GM21576 (cell line): ENCODE measurements at regions not wholly inside any gene's neighbourhood (a gene's known extent, or its start where the extent isn't known, plus 50 kb on each side); places are given as distances from the start of the nearest gene placed in this dataset.
"Not testable (repeated sequence)": the region's sequence is repeated elsewhere in the genome, so short reads cannot be mapped to it uniquely, and the experiment has no call there.

Experiments
- ATAC-seq: cut with Tn5 transposase; IDR thresholded peaks from one replicate; pipeline ENCODE4 v1.9.1; 2021; ENCODE audit warnings: mild to moderate bottlenecking, moderate library complexity; ENCODE audit not compliant: unreplicated experiment

GRCh38 chr3:21979706-21980105 lies 228.7 kb upstream of the ZNF385D start:
- ATAC-seq: no peak

GRCh38 chr3:21989341-21990042 lies 238.5 kb upstream of the ZNF385D start:
- no peak for ATAC-seq

GRCh38 chr3:21991061-21991460 lies 240.1 kb upstream of the ZNF385D start:
- ATAC-seq: no peak

GRCh38 chr3:21995079-21995607 lies 244.1 kb upstream of the ZNF385D start:
- ATAC-seq: no peak

- no peak for ATAC-seq
These were observed 256.4 kb upstream of the ZNF385D start for GRCh38 chr3:22007368-22007767.

GRCh38 chr3:22010997-22011396 lies 260.0 kb upstream of the ZNF385D start:
- no peak for ATAC-seq

- ATAC-seq: no peak
These were observed 261.5 kb upstream of the ZNF385D start for GRCh38 chr3:22012471-22012870.

GRCh38 chr3:22013641-22014040 lies 262.6 kb upstream of the ZNF385D start:
- no peak for ATAC-seq

GRCh38 chr3:22016197-22016596 lies 265.2 kb upstream of the ZNF385D start:
- no peak for ATAC-seq

GRCh38 chr3:22024638-22025037 lies 273.6 kb upstream of the ZNF385D start:
- not testable (repeated sequence) for ATAC-seq

- no peak for ATAC-seq
These were observed 278.5 kb upstream of the ZNF385D start for GRCh38 chr3:22029480-22029879.

- no peak for ATAC-seq
These were observed 288.2 kb upstream of the ZNF385D start for GRCh38 chr3:22039161-22039560.

- ATAC-seq: no peak
These were observed 289.1 kb upstream of the ZNF385D start for GRCh38 chr3:22040150-22040549.

GRCh38 chr3:22045882-22046281 lies 294.9 kb upstream of the ZNF385D start:
- ATAC-seq: no peak

GRCh38 chr3:22063500-22063899 lies 312.5 kb upstream of the ZNF385D start:
- ATAC-seq: no peak

- ATAC-seq: no peak
These were observed 317.6 kb upstream of the ZNF385D start for GRCh38 chr3:22068619-22069018.

- no peak for ATAC-seq
These were observed 337.2 kb upstream of the ZNF385D start for GRCh38 chr3:22088204-22088603.

- ATAC-seq: peak; percentile 77
These were observed 338.3 kb upstream of the ZNF385D start for GRCh38 chr3:22089284-22089683.

GRCh38 chr3:22091329-22091728 lies 340.3 kb upstream of the ZNF385D start:
- ATAC-seq: no peak

- no peak for ATAC-seq
These were observed 347.0 kb upstream of the ZNF385D start for GRCh38 chr3:22098021-22098420.

- ATAC-seq: no peak
These were observed 350.3 kb upstream of the ZNF385D start for GRCh38 chr3:22101351-22101750.

GRCh38 chr3:22101811-22102210 lies 350.8 kb upstream of the ZNF385D start:
- ATAC-seq: no peak

GRCh38 chr3:22103423-22103822 lies 352.4 kb upstream of the ZNF385D start:
- ATAC-seq: no peak
